ENCODE measurements at regions not wholly inside any gene's neighbourhood (a gene's known extent, or its start where the extent isn't known, plus 50 kb on each side); places are given as distances from the start of the nearest gene placed in this dataset.

GRCh38 chr1:201769072-201769471 is 59.9 kb upstream of the IPO9 start:
- ChIA-PET SMC1A (ENCODE audit: uncharacterized antibody, unreplicated experiment) (interaction anchor here (0.9 kb wide), 1 partner anchor 11 kb away, joined by 4 read pairs; no protein-coding TSS in a partner anchor), POLR2A (no interaction called here), CTCF (interaction anchor here (0.6 to 1.0 kb wide), 3 partner anchors 9 to 489 kb away, joined by 3 read pairs; no protein-coding TSS in a partner anchor), RAD21 (ENCODE audit: unreplicated experiment) (no interaction called here)
- ATAC-seq: no peak
- Histone ChIP-seq H3K27me3 (replicated peaks in 1 of 2; ENCODE audit: control insufficient read depth in 2 of 2, insufficient read depth in 2 of 2, low read length in 1 of 2) (0 out of 4 replicates have a peak, but pooled peaks cover 0 to 2% of the 10 kb centered on the region in 2 experiments), H3K4me2 (ENCODE audit: control insufficient read depth, insufficient read depth) (no peak overlapping the region), H3K9ac (ENCODE audit: control insufficient read depth, insufficient read depth, low read length) (no peak overlapping the region), H3K36me3 (ENCODE audit: control insufficient read depth in 2 of 2, insufficient read depth in 2 of 2, low read length in 1 of 2) (no peaks in the 10 kb centered on the region), H3K4me1 (ENCODE audit: control insufficient read depth, insufficient read depth, low read length) (no peaks in the 10 kb centered on the region), H3K27ac (ENCODE audit: control insufficient read depth, insufficient read depth) (no peak overlapping the region), H4K20me1 (ENCODE audit: control insufficient read depth, insufficient read depth) (no peaks in the 10 kb centered on the region), H2AFZ (ENCODE audit: control insufficient read depth, low read depth, low read length) (no peak overlapping the region), H3K9me3 (replicated peaks; ENCODE audit: control insufficient read depth, insufficient read depth, low read length) (no peaks in the 10 kb centered on the region; the same call in 2 of the 3 replicates), H3K4me3 (no peak overlapping the region), H3K79me2 (ENCODE audit: control insufficient read depth, insufficient read depth, low read length) (no peaks in the 10 kb centered on the region)
- FAIRE-seq: no peak
- BruUV-seq (replicated peaks): no TSS peak
- DNase-seq (ENCODE audit: low read depth, low spot score): no peak
- TF ChIP-seq POLR2A (IDR thresholded peaks at IDR 0.05; ENCODE audit: low read depth, low read length) (no peak), IRF4 (IDR thresholded peaks at IDR 0.05; ENCODE audit: low read depth, low read length) (no peak), STAT3 (IDR thresholded peaks at IDR 0.05; ENCODE audit: low read depth, low read length) (no peak), CEBPB (IDR thresholded peaks at IDR 0.05; ENCODE audit: borderline replicate concordance in 1 of 2, low read depth in 2 of 2, low read length in 2 of 2) (no peak)
- in situ Hi-C loops (cut with MboI): no loop called here
- intact Hi-C loops (cut with micrococcal nuclease; ENCODE audit: unreplicated experiment): no loop called here
- 26% methylated on average over 2 of the region's 2 CpGs for WGBS (ENCODE audit: insufficient coverage, insufficient replicate concordance, low lambda C conversion rate, missing lambda C conversion rate)

GRCh38 chr1:201769966-201770365 is 59.0 kb upstream of the IPO9 start:
- DNase-seq (ENCODE audit: low read depth, low spot score) (no peak), FAIRE-seq (no peak), ATAC-seq (no peak)
- no peak overlapping the region for H3K27ac ChIP-seq (ENCODE audit: control insufficient read depth, insufficient read depth)
- no peak overlapping the region for H3K9ac ChIP-seq (ENCODE audit: control insufficient read depth, insufficient read depth, low read length)
- H3K9me3 ChIP-seq (replicated peaks; ENCODE audit: control insufficient read depth, insufficient read depth, low read length): no peaks in the 10 kb centered on the region; the same call in 2 of the 3 replicates
- no peak overlapping the region for H3K4me3 ChIP-seq
- no peaks in the 10 kb centered on the region for H3K4me1 ChIP-seq (ENCODE audit: control insufficient read depth, insufficient read depth, low read length)
- ChIA-PET POLR2A (no interaction called here), CTCF (no interaction called here), RAD21 (ENCODE audit: unreplicated experiment) (no interaction called here), SMC1A (ENCODE audit: uncharacterized antibody, unreplicated experiment) (interaction anchor here (0.9 kb wide), 1 partner anchor 12 kb away, joined by 4 read pairs; no protein-coding TSS in a partner anchor)
- no peaks in the 10 kb centered on the region for H4K20me1 ChIP-seq (ENCODE audit: control insufficient read depth, insufficient read depth)
- no peaks in the 10 kb centered on the region for H3K36me3 ChIP-seq (ENCODE audit: control insufficient read depth in 2 of 2, insufficient read depth in 2 of 2, low read length in 1 of 2)
- in situ Hi-C loops (cut with MboI) (no loop called here), intact Hi-C loops (cut with micrococcal nuclease; ENCODE audit: unreplicated experiment) (no loop called here)
- no peak overlapping the region for H2AFZ ChIP-seq (ENCODE audit: control insufficient read depth, low read depth, low read length)
- no TSS peak for BruUV-seq (replicated peaks)
- H3K27me3 ChIP-seq (replicated peaks in 1 of 2; ENCODE audit: control insufficient read depth in 2 of 2, insufficient read depth in 2 of 2, low read length in 1 of 2): 0 out of 4 replicates have a peak, but pooled peaks cover 0 to 2% of the 10 kb centered on the region in 2 experiments
- H3K79me2 ChIP-seq (ENCODE audit: control insufficient read depth, insufficient read depth, low read length): no peaks in the 10 kb centered on the region
- H3K4me2 ChIP-seq (ENCODE audit: control insufficient read depth, insufficient read depth): no peak overlapping the region
- no peak for TF ChIP-seq CREB1 (IDR thresholded peaks at IDR 0.05; ENCODE audit: low read depth)
- TF ChIP-seq SP1 (IDR thresholded peaks at IDR 0.05; ENCODE audit: low read depth, low read length): no peak
- TF ChIP-seq NR2F1 (conservative IDR thresholded peaks at IDR 0.05): no peak
- no peak for TF ChIP-seq E2F4 (IDR thresholded peaks at IDR 0.05; ENCODE audit: low read depth, low read length)
- TF ChIP-seq RAD51 (IDR thresholded peaks at IDR 0.05): no peak
- no peak for TF ChIP-seq RELA (IDR thresholded peaks at IDR 0.05; ENCODE audit: borderline replicate concordance, partially characterized antibody)
- WGBS (ENCODE audit: insufficient coverage, insufficient replicate concordance, low lambda C conversion rate, missing lambda C conversion rate): 0% methylated on average over 3 of the region's 3 CpGs

Measured in GM12878 (cell line).